MG63 (cell line): ENCODE measurements at regions not wholly inside any gene's neighbourhood (a gene's known extent, or its start where the extent isn't known, plus 50 kb on each side); places are given as distances from the start of the nearest gene placed in this dataset.
"Not testable (repeated sequence)": the region's sequence is repeated elsewhere in the genome, so short reads cannot be mapped to it uniquely, and the experiment has no call there.

Experiments
- DNase-seq: peaks from one replicate; pipeline ENCODE4 v3.0.0-alpha.2; 2020
- H3K27me3 ChIP-seq: fragments of 250-450 bp; sonication (Bioruptor Pico); 2 replicates; pipeline ENCODE4 v1.5.1; 2020; ENCODE audit warnings: mild to moderate bottlenecking, moderate library complexity
- H3K36me3 ChIP-seq: fragments of 250-450 bp; sonication (Bioruptor Pico); 2 replicates; pipeline ENCODE4 v1.5.1; 2020; ENCODE audit warnings: mild to moderate bottlenecking, moderate library complexity
- H3K4me3 ChIP-seq: fragments of 250-450 bp; sonication (Bioruptor Pico); 2 replicates; pipeline ENCODE4 v1.5.1; 2020; ENCODE audit warnings: mild to moderate bottlenecking, moderate library complexity
- H3K9me3 ChIP-seq: fragments of 250-450 bp; sonication (Bioruptor Pico); 2 replicates; pipeline ENCODE4 v1.5.1; 2020; ENCODE audit warnings: mild to moderate bottlenecking, moderate library complexity

- H3K4me3 ChIP-seq = no peak overlapping the region
- no peaks in the 10 kb centered on the region for H3K27me3 ChIP-seq
- no peaks in the 10 kb centered on the region for H3K9me3 ChIP-seq
- H3K36me3 ChIP-seq = no peaks in the 10 kb centered on the region
- DNase-seq = no peak
Observed at GRCh38 chr9:80491086-80491696, 919.4 kb downstream of the TLE4 start.

DNA sequence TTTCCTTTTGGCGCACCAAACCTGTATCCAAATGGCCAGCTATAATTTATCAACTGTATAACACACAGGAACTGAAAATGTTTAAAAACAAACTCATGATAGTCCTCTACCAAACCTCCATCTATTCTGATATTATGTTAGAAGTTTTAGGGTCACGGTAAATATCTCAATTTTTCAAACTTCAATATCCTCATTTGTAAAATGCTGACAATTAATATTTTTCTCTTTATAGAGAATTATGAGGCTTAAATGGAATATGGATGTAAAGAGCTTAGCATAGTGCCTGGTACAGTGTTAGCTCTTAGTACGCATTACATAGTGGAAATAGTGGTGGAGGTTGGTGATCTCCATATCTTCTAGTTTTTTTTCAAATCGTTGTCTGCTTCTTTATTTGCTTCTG is 917.6 kb downstream of the TLE4 start:
- Histone ChIP-seq H3K27me3 (no peaks in the 10 kb centered on the region), H3K36me3 (no peaks in the 10 kb centered on the region), H3K9me3 (no peaks in the 10 kb centered on the region), H3K4me3 (no peak overlapping the region)
- no peak for DNase-seq

- H3K36me3 ChIP-seq = no peaks in the 10 kb centered on the region
- DNase-seq = no peak
- no peaks in the 10 kb centered on the region for H3K9me3 ChIP-seq
- H3K27me3 ChIP-seq = no peaks in the 10 kb centered on the region
- H3K4me3 ChIP-seq = no peak overlapping the region
Observed at GRCh38 chr9:80485420-80486250, 913.9 kb downstream of the TLE4 start.

GRCh38 chr9:80482251-80482650 is 910.5 kb downstream of the TLE4 start:
- not testable (repeated sequence) for H3K27me3 ChIP-seq, DNase-seq, H3K4me3 ChIP-seq, H3K9me3 ChIP-seq, H3K36me3 ChIP-seq

DNA sequence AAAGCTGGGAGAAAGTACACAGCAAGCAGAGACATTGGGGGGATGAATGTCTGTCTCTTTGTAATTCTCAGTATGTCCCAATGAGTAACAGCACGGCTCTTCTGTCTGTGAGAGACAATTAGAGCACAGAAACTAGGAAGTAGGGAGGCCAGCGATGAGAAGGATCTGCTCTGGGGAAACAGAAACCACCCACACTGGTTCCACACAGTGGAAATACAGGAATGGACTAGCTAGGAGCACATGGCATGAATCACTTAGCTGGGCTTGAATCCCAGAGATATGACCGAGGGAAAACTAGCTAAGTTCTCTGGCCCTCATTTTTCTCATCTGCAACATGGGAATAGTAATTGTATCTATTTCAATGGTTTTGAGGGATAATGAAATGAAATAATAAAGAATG is 895.9 kb downstream of the TLE4 start:
- Histone ChIP-seq H3K36me3 (no peaks in the 10 kb centered on the region), H3K27me3 (no peaks in the 10 kb centered on the region), H3K9me3 (no peaks in the 10 kb centered on the region), H3K4me3 (no peak overlapping the region)
- no peak for DNase-seq

- no peak overlapping the region for H3K4me3 ChIP-seq
- H3K9me3 ChIP-seq = no peaks in the 10 kb centered on the region
- no peaks in the 10 kb centered on the region for H3K27me3 ChIP-seq
- H3K36me3 ChIP-seq = no peaks in the 10 kb centered on the region
- no peak for DNase-seq
Observed at GRCh38 chr9:80465556-80465955, 893.8 kb downstream of the TLE4 start.

DNA sequence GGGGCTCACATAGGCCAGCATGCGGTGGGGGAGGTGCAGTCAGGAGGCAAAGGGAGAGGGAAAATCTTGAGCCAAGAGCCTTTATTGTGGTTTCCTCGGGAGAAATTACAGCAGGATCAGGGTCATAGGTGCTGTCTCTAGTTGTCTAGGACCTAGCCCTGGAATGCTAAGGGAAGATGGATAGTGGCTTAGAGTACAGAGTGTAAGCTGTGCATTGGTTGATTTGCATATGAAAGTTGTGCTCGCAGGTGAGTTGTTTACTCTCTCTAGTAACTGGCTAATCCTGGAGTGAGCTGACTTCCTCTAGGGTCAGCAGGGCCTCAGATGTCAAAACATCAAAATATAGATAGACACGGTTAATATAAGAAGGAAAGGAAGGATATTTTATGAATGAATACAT is 877.7 kb downstream of the TLE4 start:
- Histone ChIP-seq H3K9me3 (no peaks in the 10 kb centered on the region), H3K36me3 (no peaks in the 10 kb centered on the region), H3K27me3 (no peaks in the 10 kb centered on the region), H3K4me3 (no peak overlapping the region)
- DNase-seq = no peak

GRCh38 chr9:80448996-80449395 is 877.2 kb downstream of the TLE4 start:
- no peak for DNase-seq
- Histone ChIP-seq H3K36me3 (no peaks in the 10 kb centered on the region), H3K4me3 (no peak overlapping the region), H3K9me3 (no peaks in the 10 kb centered on the region), H3K27me3 (no peaks in the 10 kb centered on the region)

GRCh38 chr9:80447876-80448275 is 876.1 kb downstream of the TLE4 start:
- Histone ChIP-seq H3K4me3 (no peak overlapping the region), H3K36me3 (no peaks in the 10 kb centered on the region), H3K9me3 (no peaks in the 10 kb centered on the region), H3K27me3 (no peaks in the 10 kb centered on the region)
- DNase-seq = no peak

DNA sequence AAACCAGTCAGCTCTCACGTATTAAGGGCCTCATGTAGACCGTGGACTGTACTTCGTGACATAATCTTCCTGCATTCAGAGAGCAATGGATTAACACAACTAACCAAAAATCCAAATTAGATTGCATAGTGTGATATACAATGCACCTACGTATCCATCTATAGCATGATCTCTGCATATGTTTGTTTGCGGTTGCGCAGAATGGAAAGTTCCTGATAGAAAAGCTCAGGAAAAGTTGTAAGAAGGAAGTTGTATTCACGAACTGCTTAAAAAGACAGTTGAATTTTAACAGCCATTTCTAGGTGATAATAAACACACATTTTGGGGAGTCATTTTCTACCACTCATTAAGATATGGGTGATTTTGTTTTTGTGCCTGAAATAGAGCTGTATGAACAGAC is 869.0 kb downstream of the TLE4 start:
- Histone ChIP-seq H3K36me3 (no peaks in the 10 kb centered on the region), H3K9me3 (no peaks in the 10 kb centered on the region), H3K4me3 (no peak overlapping the region), H3K27me3 (no peaks in the 10 kb centered on the region)
- DNase-seq = no peak

GRCh38 chr9:80437825-80438224 is 866.1 kb downstream of the TLE4 start:
- no peaks in the 10 kb centered on the region for H3K27me3 ChIP-seq
- H3K9me3 ChIP-seq = no peaks in the 10 kb centered on the region
- H3K36me3 ChIP-seq = no peaks in the 10 kb centered on the region
- H3K4me3 ChIP-seq = no peak overlapping the region
- no peak for DNase-seq

GRCh38 chr9:80437091-80437640 is 865.4 kb downstream of the TLE4 start:
- no peaks in the 10 kb centered on the region for H3K27me3 ChIP-seq
- H3K36me3 ChIP-seq = no peaks in the 10 kb centered on the region
- no peaks in the 10 kb centered on the region for H3K9me3 ChIP-seq
- no peak overlapping the region for H3K4me3 ChIP-seq
- no peak for DNase-seq

DNA sequence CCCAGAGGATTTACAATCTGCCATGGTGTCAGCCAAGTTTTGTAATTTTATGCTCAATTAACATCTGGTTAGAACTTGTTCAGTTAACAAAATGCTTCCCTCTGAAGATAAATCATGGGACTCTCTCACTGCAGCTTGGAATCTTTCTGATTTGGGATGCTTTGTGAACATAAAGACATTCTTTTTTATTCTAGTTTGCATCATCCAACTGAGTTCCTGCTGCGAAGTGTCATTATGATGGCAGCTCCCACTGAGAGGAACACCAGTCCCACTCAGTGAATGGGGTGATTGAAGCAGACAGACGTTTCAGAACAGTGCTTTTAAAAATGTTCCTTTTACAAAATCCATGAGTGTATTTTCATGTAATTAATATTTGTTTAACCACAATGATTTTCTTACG is 863.8 kb downstream of the TLE4 start:
- no peak for DNase-seq
- no peaks in the 10 kb centered on the region for H3K9me3 ChIP-seq
- no peaks in the 10 kb centered on the region for H3K36me3 ChIP-seq
- no peaks in the 10 kb centered on the region for H3K27me3 ChIP-seq
- no peak overlapping the region for H3K4me3 ChIP-seq

DNA sequence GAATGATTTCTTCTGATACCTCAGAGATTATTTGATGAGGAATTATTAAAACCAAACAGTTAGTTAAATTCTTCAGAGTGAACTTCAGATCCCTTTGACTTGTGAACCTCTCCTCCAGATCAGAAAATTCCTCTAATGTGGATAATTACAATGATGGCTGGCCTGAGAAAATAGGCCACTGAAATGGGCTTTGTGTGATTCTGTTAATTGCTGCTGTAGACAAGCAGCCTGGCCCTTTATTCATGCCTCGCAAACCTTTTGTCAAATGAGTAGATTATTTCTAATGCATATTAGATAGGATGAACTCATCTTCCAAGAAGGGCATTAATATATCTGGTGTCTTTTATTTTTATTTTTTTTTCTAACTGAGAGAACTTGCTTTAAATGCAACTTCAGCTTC is 855.2 kb downstream of the TLE4 start:
- H3K27me3 ChIP-seq = no peaks in the 10 kb centered on the region
- H3K9me3 ChIP-seq = no peaks in the 10 kb centered on the region
- H3K4me3 ChIP-seq = no peak overlapping the region
- no peaks in the 10 kb centered on the region for H3K36me3 ChIP-seq
- DNase-seq = no peak

DNA sequence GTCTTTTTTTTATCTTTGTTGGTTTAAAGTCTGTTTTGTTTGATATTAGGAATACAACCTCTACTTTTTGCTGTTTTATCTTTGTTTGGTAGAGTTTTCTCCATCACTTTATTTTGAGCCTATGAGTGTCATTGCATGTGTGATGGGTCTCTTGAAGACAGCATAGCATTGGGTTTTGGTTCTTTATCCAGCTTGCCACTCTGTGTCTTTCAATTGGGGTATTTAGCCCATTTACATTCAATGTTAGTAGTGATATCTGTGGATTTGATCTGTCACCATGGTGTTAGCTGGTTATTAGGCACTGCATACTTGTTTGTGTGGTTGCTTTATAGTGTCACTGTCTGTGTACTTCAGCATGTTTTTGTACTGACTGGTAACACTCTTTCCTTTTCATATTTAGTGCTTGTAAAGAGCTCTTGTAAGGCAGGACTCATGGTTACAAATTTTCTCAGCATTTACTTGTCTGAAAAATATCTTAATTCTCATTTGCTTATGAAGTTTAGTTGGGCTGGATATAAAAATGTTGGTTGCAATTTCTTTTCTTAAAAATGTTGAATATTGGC is 845.5 kb downstream of the TLE4 start:
- peaks cover 3% of the 10 kb centered on the region; the same call in 1 of the 2 replicates for H3K9me3 ChIP-seq
- H3K27me3 ChIP-seq = no peaks in the 10 kb centered on the region
- no peaks in the 10 kb centered on the region for H3K36me3 ChIP-seq
- no peak for DNase-seq
- no peak overlapping the region for H3K4me3 ChIP-seq

- H3K27me3 ChIP-seq = no peaks in the 10 kb centered on the region
- H3K36me3 ChIP-seq = no peaks in the 10 kb centered on the region
- no peak for DNase-seq
- no peaks in the 10 kb centered on the region for H3K9me3 ChIP-seq
- no peak overlapping the region for H3K4me3 ChIP-seq
Observed at GRCh38 chr9:80410106-80410505, 838.3 kb downstream of the TLE4 start.

- no peak for DNase-seq
- no peaks in the 10 kb centered on the region for H3K36me3 ChIP-seq
- no peaks in the 10 kb centered on the region for H3K9me3 ChIP-seq
- no peak overlapping the region for H3K4me3 ChIP-seq
- H3K27me3 ChIP-seq = no peaks in the 10 kb centered on the region
Observed at GRCh38 chr9:80407220-80407619, 835.5 kb downstream of the TLE4 start.

- H3K36me3 ChIP-seq = no peaks in the 10 kb centered on the region
- no peaks in the 10 kb centered on the region for H3K27me3 ChIP-seq
- no peaks in the 10 kb centered on the region for H3K9me3 ChIP-seq
- H3K4me3 ChIP-seq = no peak overlapping the region
- no peak for DNase-seq
Observed at GRCh38 chr9:80401243-80401642, 829.5 kb downstream of the TLE4 start.
